NCI-H526 treated with DMSO at 0.1 percent for 48 hours (cell line): ENCODE measurements at regions not wholly inside any gene's neighbourhood (a gene's known extent, or its start where the extent isn't known, plus 50 kb on each side); places are given as distances from the start of the nearest gene placed in this dataset.
"Not testable (repeated sequence)": the region's sequence is repeated elsewhere in the genome, so short reads cannot be mapped to it uniquely, and the experiment has no call there.

Experiments
- DNase-seq: peaks from one replicate; lab custom pipeline; 2025; lab: John Stamatoyannopoulos, UW

DNA sequence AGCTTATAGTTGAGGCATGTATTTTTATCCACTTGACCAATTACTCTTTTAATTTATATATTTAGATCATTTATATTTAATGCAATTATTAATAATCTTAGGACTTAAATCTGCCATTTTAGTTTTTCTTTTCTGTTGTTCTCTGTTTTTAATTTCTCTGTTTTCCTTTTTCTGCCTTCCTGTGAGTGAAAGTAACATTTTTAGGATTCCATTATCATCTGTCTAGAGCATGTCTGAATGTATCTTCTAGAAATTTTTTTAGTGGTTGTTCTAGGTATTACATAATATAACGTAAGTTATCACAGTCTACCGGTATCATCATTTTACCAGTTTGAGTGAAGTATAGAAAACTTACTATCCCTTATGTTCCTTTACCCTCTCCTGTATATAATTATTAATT, 197.3 kb downstream of the UNC5CL start:
- no peak for DNase-seq

DNA sequence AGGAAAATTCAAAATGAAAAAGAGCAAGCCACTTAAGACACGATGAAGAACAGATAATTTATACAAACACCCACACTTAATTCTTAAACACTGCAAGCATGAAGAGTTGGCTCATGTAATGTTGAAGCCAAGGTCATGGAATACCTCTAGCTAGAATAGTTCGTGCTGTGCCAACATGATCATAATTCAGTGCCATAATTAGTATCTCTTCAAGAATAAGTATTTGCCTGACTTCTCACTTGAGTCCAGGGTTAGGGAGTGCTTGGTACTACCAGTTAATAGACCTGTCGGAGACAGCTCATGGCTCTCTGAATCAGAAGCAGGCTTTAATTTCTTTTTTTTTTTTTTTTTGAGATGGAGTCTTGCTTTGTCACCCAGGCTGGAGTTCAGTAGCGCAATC, 206.3 kb downstream of the UNC5CL start:
- no peak for DNase-seq

DNA sequence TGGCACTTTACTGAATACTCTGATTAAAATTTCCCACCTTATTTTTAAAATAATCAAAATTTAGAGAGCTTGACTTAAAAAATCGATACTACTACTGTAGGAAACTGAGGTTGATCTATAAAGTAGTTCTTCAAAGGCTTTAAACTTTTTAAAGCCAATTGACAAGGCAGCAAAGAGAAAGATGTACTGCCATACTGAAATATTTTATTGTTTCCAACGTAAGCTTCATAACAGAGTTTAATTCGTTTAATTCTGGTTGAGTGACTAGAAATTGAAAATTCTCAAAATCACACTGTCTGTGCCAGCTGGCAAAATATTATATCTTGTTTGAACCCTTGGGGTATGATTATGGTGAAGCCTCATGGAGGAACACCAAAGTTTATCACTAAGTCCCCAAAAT, 207.6 kb downstream of the UNC5CL start:
- DNase-seq, result no peak

DNA sequence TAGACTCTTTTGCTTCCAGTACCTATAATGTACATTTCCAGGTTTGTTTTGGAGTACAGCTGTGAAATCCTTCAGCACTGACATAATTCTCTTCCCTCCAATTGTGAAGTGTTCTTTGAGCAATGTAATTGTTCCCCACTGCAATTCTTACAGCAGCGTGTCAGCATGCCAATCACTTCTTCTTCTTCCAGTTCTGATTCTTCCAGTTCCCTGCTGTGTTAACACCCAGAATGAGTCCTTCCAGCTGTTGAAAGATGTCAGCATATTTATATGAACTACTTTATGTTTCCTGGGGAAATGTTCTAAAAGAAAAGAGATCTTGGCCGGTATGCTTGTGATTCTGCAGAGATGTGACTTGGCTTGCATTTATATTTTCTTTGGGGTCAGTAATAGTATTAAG, 213.9 kb downstream of the UNC5CL start:
- DNase-seq, result no peak

DNA sequence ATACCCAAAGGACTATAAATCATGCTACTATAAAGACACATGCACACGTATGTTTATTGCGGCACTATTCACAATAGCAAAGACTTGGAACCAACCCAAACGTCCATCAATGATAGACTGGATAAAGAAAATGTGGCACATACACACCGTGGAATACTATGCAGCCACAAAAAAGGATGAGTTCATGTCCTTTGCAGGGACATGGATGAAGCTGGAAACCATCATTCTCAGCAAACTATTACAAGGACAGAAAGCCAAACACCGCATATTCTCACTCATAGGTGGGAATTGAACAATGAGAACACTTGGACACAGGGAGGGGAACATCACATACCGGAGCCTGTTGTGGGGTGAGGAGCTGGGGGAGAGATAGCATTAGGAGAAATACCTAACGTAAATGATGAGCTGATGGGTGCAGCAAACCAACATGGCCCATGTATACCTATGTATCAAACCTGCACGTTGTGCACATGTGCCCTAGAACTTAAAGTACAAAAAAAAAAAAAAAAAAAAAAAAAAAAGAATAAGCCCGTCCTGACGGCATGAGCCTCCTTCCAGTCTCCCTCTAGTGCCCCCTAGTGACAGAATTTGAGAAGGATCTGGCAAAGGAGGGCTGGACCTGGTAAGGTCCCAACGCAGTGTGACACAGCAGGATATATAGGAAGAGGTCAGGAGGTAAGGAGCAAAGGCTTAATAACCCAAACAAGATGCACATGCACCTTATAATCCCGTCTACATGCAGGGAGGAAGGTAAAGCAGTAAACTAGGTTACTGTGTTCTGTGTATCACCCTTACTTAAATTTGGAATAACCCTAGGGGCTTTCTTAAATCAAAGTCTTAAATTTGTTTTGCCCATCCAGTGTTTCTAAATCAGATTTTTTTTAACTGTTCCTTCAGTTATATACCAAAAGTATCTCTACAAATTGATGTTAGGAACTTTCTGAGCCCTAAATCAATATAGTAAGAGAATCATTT, 214.8 kb downstream of the UNC5CL start:
- not testable (repeated sequence) for DNase-seq

DNA sequence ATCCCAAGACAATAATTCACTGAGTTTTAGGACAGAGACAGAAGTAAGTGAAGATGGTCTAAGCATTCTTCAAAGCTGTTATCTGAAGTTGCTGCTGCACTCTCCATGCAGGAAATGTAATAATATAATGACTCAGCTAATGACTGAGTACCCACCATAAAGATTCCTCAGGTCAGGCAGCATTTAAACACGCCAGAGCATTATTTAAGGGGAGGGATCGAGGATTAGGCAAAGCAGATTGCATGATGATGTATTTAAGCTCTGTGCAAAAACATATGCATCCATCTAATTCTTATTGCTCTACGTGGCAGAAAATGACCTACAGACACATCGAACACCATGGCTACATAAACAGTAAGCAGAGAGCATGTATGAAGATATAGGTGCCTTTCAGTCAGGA, 216.4 kb downstream of the UNC5CL start:
- DNase-seq, result no peak

DNA sequence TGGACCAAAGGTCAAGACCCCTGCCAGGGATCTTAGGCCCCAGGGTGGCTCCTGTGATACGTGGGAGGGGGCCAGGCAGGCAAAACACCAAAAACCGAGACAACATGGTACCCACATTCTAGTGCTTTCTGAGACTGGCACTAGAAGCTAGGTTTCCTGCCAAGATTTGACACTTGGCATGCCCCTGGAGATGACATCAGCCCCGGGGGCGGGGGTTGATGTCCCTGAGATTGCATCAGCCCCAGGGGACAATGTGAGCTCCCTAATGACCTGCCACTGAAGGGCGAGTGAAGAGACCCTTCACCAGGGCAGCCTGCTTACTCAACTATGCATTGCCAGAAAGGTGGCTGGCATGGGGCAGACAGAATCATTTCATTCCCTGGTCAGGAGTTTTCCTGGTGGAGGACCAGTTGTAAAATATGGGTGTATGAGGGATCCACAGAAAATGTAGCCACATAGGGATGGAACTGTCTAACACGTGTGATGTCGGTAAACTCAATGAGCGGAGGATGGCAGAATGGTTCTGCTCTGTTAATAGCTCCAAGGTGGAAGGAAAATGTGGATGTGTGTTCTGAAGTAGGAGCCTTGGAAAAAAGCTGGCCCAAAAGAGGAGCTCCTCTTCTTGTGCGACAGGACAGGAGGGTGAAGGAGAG, 219.7 kb downstream of the UNC5CL start:
- no peak for DNase-seq

DNA sequence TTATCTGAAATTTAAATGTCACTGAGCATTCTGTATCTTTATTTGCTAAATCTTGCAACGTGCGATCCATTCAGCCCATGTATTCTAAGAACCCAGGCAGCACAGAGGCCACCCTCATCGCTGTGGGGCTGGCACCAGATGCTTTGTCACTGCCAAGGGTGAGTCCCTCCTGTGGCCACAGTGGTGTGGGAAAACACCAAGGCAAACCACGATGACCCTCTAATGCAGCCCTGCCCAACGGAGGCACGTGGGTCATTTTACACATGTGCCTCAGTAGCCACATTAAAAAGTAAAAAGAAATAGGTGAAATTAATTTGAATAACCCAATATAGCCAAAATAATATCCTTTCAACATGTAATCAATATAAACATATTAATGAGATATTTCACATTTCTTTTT, 221.7 kb downstream of the UNC5CL start:
- no peak for DNase-seq

DNA sequence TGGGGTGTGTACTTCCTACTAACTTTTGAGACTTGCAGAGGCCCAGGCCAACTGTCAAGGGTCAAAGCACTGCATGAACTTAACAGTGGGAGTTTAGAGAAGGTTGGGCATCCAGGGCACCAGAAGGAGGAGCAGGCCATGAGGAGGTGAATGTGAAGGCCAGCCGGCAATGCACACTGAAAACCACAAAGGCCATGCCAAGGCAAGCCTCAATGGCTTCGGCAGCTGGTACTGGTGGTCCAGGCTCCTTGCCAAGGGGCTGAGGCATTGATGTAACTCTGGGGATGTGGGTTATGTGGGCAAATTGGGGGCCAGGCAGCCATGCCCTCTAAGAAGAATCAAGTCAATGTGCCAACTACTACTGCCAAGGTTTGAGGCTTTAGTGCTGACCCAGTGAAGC, 222.4 kb downstream of the UNC5CL start:
- DNase-seq, result no peak

DNA sequence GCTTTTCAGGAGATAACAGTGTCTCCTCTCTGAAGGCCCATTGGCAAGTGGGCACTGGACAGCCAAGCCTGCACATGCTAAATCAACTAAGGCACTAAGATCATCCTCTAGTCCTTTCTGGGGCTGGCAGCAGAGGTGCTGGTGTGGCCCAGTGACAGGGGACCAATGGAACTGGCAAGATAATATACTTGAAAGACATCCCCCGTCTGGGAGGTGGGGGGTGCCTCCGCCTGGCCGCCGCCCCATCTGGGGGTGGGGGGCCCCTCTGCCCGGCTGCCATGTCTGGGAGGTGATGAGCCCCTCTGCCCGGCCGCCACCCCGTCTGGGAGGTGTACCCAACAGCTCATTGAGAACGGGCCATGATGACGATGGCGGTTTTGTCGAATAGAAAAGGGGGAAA, 223.3 kb downstream of the UNC5CL start:
- no peak for DNase-seq

DNA sequence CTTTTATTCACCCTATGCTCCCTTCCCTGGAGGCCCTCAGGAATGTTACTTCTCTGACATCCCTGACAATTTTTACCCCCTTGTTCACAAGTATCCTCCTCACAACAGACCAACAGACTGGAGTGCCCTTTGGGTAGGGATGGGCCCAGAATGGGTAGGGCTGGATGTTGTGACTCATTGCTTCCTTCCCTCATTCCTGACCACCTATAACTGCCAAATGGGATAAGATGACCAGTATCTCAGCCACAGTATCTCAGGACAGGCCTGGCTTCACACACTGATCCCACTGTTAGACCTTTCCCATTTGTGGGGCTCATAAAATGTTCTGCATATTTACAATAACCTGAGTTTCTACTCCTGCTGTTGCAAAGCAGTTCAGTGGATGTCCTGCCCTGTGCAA, 223.0 kb upstream of the LRFN2 start:
- DNase-seq, result no peak

DNA sequence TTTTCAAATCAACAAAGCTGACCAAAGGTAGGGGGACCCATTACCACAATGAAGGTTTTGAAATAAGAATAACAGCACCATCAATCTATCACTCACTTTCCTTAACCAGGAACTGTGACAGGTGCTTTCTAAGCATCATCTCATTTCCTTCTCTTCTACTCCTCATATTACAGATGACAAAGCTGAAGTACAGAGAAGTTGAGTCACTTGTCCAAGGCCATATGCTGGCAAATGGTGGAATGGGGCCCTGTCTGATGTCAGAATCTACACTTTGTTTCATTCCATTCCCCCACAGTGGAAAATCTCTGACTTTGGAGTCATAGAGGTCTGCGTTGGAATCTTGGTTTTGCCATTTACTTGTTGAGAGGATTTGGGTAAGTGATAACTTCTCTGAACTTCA, 222.5 kb upstream of the LRFN2 start:
- DNase-seq, result no peak

DNA sequence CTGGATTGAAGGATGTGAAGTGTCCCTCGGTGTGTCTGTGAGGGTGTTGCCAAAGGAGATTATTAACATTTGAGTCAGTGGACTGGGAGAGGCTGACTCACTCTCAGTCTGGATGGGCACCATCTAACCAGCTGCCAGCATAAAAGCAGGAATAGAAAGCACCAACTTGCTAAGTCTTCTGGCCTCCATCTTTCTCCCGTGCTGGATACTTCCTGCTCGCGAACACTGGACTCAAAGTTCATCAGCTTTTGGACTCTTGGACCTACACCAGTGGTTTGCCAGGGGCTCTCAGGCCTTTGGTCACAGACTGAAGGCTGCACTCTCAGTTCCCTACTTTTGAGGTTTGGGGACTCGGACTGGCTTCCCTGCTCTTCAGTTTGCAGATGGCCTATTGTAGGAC, 220.3 kb upstream of the LRFN2 start:
- no peak for DNase-seq

DNA sequence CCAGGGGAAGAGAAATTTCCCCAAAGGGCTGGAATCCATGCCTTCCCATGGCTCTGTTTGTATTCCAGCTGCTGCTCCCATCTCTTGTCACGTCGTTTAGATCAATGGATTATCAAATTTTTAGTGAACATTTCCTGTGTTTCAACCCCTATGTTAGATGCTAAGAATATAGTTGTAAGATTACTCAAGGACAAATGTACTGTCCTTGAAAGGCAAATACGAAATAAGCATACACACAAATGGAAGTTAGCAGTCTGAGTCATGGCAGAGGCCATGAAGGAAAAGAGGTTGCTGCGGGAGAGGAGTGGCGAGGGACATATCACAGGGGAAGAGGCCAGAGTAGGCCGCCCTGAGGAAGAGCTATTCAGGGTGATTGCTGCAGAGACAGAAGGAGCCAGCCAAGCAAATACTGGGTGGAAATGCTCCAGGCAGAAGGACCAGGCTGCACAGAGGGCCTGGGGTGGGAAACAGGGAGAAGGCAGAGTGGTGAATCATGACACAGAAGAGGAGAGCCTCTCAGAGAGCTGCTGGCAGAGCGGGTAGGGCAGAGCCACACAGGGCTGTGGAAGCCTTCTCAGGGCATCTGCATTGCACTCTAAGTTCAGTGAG, 219.2 kb upstream of the LRFN2 start:
- no peak for DNase-seq

DNA sequence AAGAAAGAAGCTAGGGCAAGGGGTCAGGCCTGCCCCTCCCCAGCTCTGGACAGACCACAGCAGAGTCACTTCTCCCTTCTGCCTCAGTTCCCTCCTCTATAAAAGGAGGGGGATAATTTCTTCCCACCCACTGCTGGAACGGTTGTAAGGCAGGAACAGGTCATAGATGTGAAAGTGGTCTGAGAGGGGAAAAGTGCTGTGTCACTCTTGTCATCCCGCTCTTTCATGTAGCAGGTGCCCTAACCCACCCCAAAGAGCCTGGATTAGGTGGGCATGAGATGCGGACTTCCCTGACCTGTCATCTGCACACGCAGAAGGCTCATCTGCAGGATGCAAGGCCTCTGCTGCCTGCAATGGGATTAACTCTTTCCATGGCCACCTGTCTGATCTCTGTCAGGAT, 218.2 kb upstream of the LRFN2 start:
- no peak for DNase-seq

DNA sequence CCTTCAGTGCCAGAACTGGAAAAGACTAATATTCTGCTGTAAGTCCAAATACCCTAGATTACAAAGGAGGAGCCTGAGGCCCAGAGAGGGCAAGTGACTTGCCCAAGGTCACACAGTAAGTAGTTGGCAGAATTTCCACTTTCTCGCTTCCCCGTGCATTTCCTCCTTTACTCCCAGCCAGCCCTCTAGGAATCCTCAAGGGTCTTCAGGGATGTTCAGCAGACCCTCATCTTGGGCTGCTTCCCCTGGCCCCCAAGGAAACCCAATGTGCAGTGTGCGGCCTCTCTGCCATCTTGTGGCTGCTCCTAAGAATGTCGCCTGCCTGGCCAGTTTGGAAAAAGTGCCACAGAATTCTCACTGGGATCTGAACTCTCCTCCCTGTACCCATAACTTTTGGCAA, 217.7 kb upstream of the LRFN2 start:
- no peak for DNase-seq

DNA sequence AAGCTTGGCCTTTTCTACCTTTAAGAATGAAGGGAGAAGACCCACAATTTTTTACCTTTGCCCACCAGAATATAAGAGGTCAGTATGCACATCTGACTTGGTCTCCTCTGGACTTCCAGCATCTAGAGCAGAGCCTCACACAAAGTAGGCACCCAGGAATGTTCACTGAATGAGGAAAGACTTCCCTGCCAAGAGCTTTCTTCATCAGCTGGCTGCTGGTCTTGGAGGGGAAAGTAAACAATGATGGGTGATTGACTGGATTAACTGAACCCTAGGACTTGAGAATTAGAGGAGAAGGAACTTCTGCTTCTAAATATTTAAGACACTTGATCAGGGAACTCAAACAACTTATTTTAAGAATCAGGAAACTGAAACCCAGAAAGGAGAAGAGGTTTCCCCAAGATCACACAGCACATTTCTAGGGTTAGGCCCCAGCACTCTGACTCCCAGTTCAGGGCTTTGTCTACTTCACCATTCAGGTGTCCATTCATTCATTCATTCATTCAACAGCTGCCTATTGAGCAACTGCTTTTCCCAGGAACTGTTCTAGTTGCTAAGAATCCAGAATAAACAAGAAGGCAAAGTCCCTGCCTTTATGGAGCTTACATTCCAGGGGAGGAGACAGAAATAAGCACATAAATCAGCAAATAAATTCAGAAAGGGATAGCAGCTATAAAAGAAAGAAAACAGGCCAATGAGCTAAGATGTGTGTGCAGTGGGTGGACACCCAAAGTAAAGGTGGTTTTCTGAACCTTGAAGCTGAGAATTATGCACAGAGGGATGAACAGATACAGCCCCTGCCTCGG, 216.9 kb upstream of the LRFN2 start:
- DNase-seq, result no peak

DNA sequence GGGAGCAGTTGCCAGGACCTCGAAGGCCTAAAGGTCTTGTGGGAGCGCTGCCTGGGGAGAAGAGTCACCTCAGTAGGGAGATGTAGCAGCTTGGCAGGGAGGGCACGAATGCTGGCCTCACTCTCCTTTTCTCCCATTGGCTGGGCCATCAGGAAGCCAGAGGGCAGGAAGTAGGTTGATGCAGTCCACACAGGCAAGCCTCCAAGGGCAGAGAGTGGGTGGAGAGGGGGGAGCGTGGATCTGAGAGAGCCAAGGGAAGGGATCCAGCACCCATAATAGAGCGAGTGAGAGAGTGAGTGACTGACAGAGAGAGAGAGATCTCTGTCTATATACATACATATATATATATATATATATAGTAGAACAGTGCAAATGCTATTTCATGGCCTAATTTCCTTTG, 215.3 kb upstream of the LRFN2 start:
- DNase-seq, result no peak

DNA sequence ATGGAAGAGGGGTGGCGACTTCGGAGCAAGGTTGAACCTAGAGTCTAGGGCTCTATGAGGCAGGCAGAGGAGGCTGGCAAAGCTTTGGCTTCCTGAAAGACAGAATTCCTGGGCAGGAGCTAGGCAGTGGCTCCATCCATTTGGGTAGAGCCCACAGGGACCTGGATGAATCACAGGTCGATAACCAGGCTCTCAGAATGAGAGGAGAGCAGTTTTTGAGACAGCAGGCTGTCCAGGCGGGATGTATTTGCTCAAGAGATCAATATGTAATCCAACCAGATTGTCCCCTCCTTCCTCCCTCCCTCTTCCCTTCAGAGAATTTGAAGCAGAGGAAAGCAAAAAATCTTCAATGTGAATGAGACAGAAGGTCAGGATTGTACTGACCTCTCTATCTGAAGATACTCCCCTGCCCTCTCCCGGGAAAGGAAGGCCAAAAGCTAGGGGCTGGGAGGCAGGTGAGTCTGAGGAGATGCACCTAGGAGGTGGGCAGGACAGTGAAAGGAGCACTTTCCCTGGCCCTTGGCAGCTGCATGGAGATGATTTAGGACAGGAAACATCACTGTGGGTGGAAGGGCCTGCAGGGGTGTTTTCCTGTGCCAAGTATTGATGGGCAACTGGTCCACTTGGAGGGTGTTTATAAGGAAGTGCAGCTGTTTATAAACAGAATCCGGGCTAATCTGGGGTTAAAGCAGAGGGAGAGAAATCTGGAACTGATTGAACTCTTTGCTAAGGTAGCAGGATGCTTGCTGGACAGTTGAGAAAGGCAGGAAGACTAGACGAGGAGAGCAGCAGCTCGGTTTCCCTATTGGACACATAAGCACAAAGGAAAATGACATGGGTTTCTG, 212.4 kb upstream of the LRFN2 start:
- DNase-seq, result no peak

DNA sequence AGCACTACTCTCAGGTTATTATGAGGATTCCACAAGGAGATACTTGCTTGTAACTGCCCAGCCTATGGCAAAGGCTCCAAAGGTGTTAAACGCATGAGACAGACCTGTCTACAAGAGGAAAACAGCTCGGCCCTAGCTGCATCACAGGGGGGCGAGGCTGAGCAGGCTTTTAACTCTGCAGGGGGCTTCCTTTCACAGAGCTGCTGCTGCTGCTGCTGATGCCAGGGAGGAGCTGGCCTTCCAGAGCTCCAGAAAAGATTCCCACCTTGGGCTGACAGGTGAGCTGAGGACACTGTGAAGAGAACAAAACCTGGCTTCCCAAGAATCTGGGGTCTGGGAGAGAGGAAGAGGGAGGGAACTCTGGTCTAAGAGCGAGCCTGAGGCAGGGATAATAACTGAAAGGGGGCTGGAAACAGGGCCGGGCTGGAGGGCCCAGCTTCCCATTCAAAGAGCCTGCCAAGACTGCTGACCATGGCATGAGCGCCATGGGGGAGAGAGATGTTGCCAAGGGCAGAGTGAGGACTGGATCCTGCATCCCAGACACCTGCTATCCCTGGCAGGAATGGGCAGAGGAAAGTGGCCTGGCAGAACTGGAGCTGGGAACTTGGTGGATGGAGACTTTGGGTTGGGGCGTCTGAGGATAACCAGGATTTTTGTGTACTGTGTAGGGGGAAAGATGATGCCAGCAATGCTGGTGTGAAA, 211.1 kb upstream of the LRFN2 start:
- no peak for DNase-seq
